Hypothalamus (tissue), 51 donors: ENCODE measurements at regions not wholly inside any gene's neighbourhood (a gene's known extent, or its start where the extent isn't known, plus 50 kb on each side); places are given as distances from the start of the nearest gene placed in this dataset.
"Not testable (repeated sequence)": the region's sequence is repeated elsewhere in the genome, so short reads cannot be mapped to it uniquely, and the experiment has no call there.

Experiments
- DNase-seq, 51 donors: peaks; one replicate each; lab custom pipeline; 2025; lab: John Stamatoyannopoulos, UW

- DNase-seq: no peak
Measured at GRCh38 chr12:18794000-18794399, 56.1 kb downstream of the CAPZA3 start.

GRCh38 chr12:18797604-18798003 is 59.7 kb downstream of the CAPZA3 start:
- no peak for DNase-seq

GRCh38 chr12:18798535-18799361 is 60.8 kb downstream of the CAPZA3 start:
- no peak for DNase-seq

- no peak for DNase-seq
Measured at GRCh38 chr12:18799561-18799960, 61.6 kb downstream of the CAPZA3 start.

GRCh38 chr12:18805516-18806248 is 67.8 kb downstream of the CAPZA3 start:
- no peak for DNase-seq

GRCh38 chr12:18807714-18808113 is 69.8 kb downstream of the CAPZA3 start:
- no peak for DNase-seq

- DNase-seq: no peak
Measured at GRCh38 chr12:18808221-18808620, 70.3 kb downstream of the CAPZA3 start.

GRCh38 chr12:18810537-18811253 is 72.8 kb downstream of the CAPZA3 start:
- DNase-seq: no peak

GRCh38 chr12:18811273-18811672 is 73.4 kb downstream of the CAPZA3 start:
- DNase-seq: no peak

- DNase-seq: no peak
Measured at GRCh38 chr12:18813753-18814152, 75.8 kb downstream of the CAPZA3 start.

- no peak for DNase-seq
Measured at GRCh38 chr12:18818579-18819268, 80.8 kb downstream of the CAPZA3 start.

- no peak for DNase-seq
Measured at GRCh38 chr12:18819484-18819883, 81.6 kb downstream of the CAPZA3 start.

- no peak for DNase-seq
Measured at GRCh38 chr12:18823461-18823860, 85.5 kb downstream of the CAPZA3 start.

GRCh38 chr12:18824287-18824686 is 86.4 kb downstream of the CAPZA3 start:
- DNase-seq: no peak

GRCh38 chr12:18825138-18825537 is 87.2 kb downstream of the CAPZA3 start:
- no peak for DNase-seq

- no peak for DNase-seq
Measured at GRCh38 chr12:18827913-18828312, 90.0 kb downstream of the CAPZA3 start.

GRCh38 chr12:18828483-18828882 is 90.6 kb downstream of the CAPZA3 start:
- no peak for DNase-seq

- DNase-seq: no peak
Measured at GRCh38 chr12:18828987-18829386, 91.1 kb downstream of the CAPZA3 start.

- DNase-seq: not testable (repeated sequence)
Measured at GRCh38 chr12:18832932-18833331, 95.0 kb downstream of the CAPZA3 start.

- DNase-seq: no peak
Measured at GRCh38 chr12:18837025-18837424, 99.1 kb downstream of the CAPZA3 start.

- DNase-seq: no peak
Measured at GRCh38 chr12:18837505-18837904, 99.6 kb downstream of the CAPZA3 start.
